ENCODE measurements at regions not wholly inside any gene's neighbourhood (a gene's known extent, or its start where the extent isn't known, plus 50 kb on each side); places are given as distances from the start of the nearest gene placed in this dataset.

- no peak for TF ChIP-seq EZH2 (IDR thresholded peaks at IDR 0.05; ENCODE audit: low read depth, unreplicated experiment)
- TF ChIP-seq CTCF (conservative IDR thresholded peaks at IDR 0.05; ENCODE audit: low read depth in 2 of 2), result no peak
These were observed 250.3 kb upstream of the EDNRB start for GRCh38 chr13:78168981-78169380.

Data from GM23338 (cell line).